HepG2 (cell line): ENCODE measurements at regions not wholly inside any gene's neighbourhood (a gene's known extent, or its start where the extent isn't known, plus 50 kb on each side); places are given as distances from the start of the nearest gene placed in this dataset.

Source experiments
- ARHGAP35 ChIP-seq: sonication (generic); formaldehyde crosslinking; IDR thresholded peaks from 2 replicates; pipeline ENCODE4 v1.9.0; 2022; ENCODE audit warnings: mild to moderate bottlenecking, inconsistent platforms, moderate library complexity, missing genetic modification reagents, borderline replicate concordance
- CTCF ChIP-seq: sonication (generic); formaldehyde crosslinking; IDR thresholded peaks from 2 replicates; pipeline ENCODE4 v1.5.0; 2020; ENCODE audit warnings: mild to moderate bottlenecking, missing genetic modification reagents, moderate library complexity
- FOXM1 ChIP-seq: sonication (generic); formaldehyde crosslinking; IDR thresholded peaks from 2 replicates; pipeline ENCODE4 v1.5.0; 2020; ENCODE audit warnings: missing genetic modification reagents
- HDAC6 ChIP-seq: fragments of 200-600 bp; sonication (generic); IDR thresholded peaks from 2 replicates; pipeline ENCODE4 v1.7.0; 2017; ENCODE audit warnings: mild to moderate bottlenecking, antibody characterized with exemption, low read length, low read depth
- PCBP2 ChIP-seq: fragments of 200-400 bp; formaldehyde crosslinking; optimal IDR thresholded peaks from 2 replicates; pipeline ENCODE3; 2018; ENCODE audit warnings: low read length, low read depth; ENCODE audit not compliant: poor library complexity, severe bottlenecking
- PREB ChIP-seq: sonication (generic); formaldehyde crosslinking; IDR thresholded peaks from 2 replicates; pipeline ENCODE4 v1.4.0; 2020; ENCODE audit warnings: missing genetic modification reagents
- RAD21 ChIP-seq: fragments of 450-650 bp; formaldehyde crosslinking; IDR thresholded peaks from 2 replicates; pipeline ENCODE4 v1.5.0; 2020; ENCODE audit warnings: mild to moderate bottlenecking
- TBP ChIP-seq: sonication (generic); formaldehyde crosslinking; IDR thresholded peaks from 2 replicates; pipeline ENCODE4 v1.5.0; 2020; ENCODE audit warnings: missing genetic modification reagents
- YY1 ChIP-seq: IDR thresholded peaks from 2 replicates; pipeline ENCODE4 v1.6.1; 2011; ENCODE audit warnings: low read length, low read depth, moderate library complexity, mild to moderate bottlenecking; ENCODE audit not compliant: insufficient read depth, insufficient replicate concordance
- ZEB1 ChIP-seq: IDR thresholded peaks from 2 replicates; pipeline ENCODE4 v1.6.1; 2012; ENCODE audit warnings: mild to moderate bottlenecking, low read depth, inconsistent platforms; ENCODE audit not compliant: insufficient replicate concordance
- ZFP37 ChIP-seq: sonication (generic); formaldehyde crosslinking; IDR thresholded peaks from 2 replicates; pipeline ENCODE4 v1.4.0; 2020; ENCODE audit warnings: missing genetic modification reagents, borderline replicate concordance
- ZNF577 ChIP-seq: sonication (generic); formaldehyde crosslinking; IDR thresholded peaks from 2 replicates; pipeline ENCODE4 v1.4.0; 2020; ENCODE audit warnings: mild to moderate bottlenecking, low read depth, missing genetic modification reagents, borderline replicate concordance
- ZNF704 ChIP-seq: sonication (generic); formaldehyde crosslinking; IDR thresholded peaks from 2 replicates; pipeline ENCODE4 v1.8.1; 2023; ENCODE audit warnings: mild to moderate bottlenecking, inconsistent platforms, moderate library complexity, missing genetic modification reagents, borderline replicate concordance

- TF ChIP-seq PREB (CRISPR knock-in tag), result no peak
- no peak for TF ChIP-seq PCBP2
- no peak for TF ChIP-seq FOXM1 (CRISPR knock-in tag)
- TF ChIP-seq ZNF577 (CRISPR knock-in tag), result no peak
- TF ChIP-seq ARHGAP35 (CRISPR knock-in tag), result no peak
- TF ChIP-seq RAD21 (CRISPR knock-in tag), result no peak
- no peak for TF ChIP-seq YY1
- no peak for TF ChIP-seq CTCF (CRISPR knock-in tag)
- TF ChIP-seq ZEB1, result no peak
- no peak for TF ChIP-seq ZNF704 (CRISPR knock-in tag)
- no peak for TF ChIP-seq HDAC6
- TF ChIP-seq TBP (CRISPR knock-in tag), result no peak
- no peak for TF ChIP-seq ZFP37 (CRISPR knock-in tag)
Observed at GRCh38 chr10:33460505-33461294, 126.2 kb upstream of the NRP1 start.
